AG10803 (cell line): ENCODE measurements at regions not wholly inside any gene's neighbourhood (a gene's known extent, or its start where the extent isn't known, plus 50 kb on each side); places are given as distances from the start of the nearest gene placed in this dataset.

Experiments used
- DNase-seq: peaks from one replicate; pipeline ENCODE4 v3.0.0; 2010; ENCODE audit warnings: low read depth
- H3K4me3 ChIP-seq: 2 replicates; pipeline ENCODE4 v1.5.1; 2011; ENCODE audit warnings: mild to moderate bottlenecking, low read length, control low read depth
- TF ChIP-seq, protein P1 (sequence below): conservative IDR thresholded peaks from 2 replicates; pipeline ENCODE4 v1.5.1; 2011; ENCODE audit warnings: mild to moderate bottlenecking, low read length, control low read depth, inconsistent platforms

- DNase-seq: no peak
- TF ChIP-seq, protein P1, sequence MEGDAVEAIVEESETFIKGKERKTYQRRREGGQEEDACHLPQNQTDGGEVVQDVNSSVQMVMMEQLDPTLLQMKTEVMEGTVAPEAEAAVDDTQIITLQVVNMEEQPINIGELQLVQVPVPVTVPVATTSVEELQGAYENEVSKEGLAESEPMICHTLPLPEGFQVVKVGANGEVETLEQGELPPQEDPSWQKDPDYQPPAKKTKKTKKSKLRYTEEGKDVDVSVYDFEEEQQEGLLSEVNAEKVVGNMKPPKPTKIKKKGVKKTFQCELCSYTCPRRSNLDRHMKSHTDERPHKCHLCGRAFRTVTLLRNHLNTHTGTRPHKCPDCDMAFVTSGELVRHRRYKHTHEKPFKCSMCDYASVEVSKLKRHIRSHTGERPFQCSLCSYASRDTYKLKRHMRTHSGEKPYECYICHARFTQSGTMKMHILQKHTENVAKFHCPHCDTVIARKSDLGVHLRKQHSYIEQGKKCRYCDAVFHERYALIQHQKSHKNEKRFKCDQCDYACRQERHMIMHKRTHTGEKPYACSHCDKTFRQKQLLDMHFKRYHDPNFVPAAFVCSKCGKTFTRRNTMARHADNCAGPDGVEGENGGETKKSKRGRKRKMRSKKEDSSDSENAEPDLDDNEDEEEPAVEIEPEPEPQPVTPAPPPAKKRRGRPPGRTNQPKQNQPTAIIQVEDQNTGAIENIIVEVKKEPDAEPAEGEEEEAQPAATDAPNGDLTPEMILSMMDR: no peak
- no peak overlapping the region for H3K4me3 ChIP-seq
These were observed 266.8 kb upstream of the GPC6 start for GRCh38 chr13:92959790-92960189.

GRCh38 chr13:92963029-92963428 lies 263.6 kb upstream of the GPC6 start:
- TF ChIP-seq, protein P1: no peak
- no peak overlapping the region for H3K4me3 ChIP-seq
- no peak for DNase-seq

GRCh38 chr13:92966341-92966740 lies 260.3 kb upstream of the GPC6 start:
- H3K4me3 ChIP-seq: no peak overlapping the region
- TF ChIP-seq, protein P1: no peak
- DNase-seq: no peak

DNA sequence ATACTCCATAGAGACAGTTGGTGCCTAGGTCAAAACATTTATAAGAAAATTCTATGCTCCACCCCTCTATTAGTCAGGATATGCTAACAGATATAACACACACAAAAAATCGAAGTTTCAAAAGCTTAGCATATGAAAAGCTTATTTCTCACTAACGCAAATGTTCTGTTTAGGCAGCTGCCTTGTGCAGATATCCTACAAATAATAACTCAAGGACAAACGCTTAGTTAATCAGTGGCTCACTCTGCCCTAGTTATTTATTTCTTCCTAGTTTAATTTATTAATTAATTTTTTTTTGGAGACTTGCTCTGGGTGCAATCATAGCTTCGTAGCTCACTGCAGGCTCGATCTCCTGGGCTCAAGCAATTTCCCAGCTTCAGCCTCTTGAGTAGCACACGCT lies 259.7 kb upstream of the GPC6 start:
- H3K4me3 ChIP-seq: no peak overlapping the region
- no peak for DNase-seq
- TF ChIP-seq, protein P1: no peak

DNA sequence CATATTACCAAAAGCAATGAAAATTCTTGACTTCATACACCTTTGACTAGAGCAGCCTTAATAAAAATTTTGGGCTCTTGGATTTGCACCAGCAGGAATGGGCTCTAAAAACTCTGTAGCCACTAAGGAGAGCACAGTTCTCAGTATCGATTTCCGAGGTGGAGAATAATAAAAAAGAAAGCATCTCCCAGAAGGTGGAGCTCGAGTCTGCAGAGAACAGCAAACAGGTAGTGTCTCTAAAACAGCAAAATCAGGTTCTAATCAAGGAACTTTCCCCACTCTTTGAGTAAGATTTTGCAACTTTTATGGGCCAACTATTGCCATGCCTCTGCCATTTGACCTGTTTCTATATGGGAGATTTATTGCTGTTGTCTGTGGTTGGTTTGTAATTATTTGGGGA lies 258.7 kb upstream of the GPC6 start:
- no peak overlapping the region for H3K4me3 ChIP-seq
- TF ChIP-seq, protein P1: peak; percentile 31
- DNase-seq: peak; percentile 13

DNA sequence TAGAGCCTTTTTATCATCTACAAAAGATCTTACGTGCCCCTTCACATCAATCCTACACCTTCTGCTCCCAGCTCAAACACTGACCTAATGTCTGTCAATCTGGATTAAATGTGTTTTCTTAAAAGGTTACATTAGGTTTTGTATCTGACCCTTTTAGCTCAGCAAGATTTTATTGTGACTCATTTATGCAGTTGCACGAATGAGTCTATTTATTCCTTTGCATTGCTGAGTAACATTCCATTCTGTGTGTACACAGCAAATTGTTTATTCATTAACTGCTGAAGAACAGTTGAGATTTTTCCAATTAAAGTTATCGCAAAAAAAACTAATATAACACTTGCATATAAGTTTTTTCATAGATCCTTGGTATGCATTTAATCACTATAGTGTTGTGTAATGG lies 253.9 kb upstream of the GPC6 start:
- no peak overlapping the region for H3K4me3 ChIP-seq
- TF ChIP-seq, protein P1: no peak
- no peak for DNase-seq

GRCh38 chr13:92974905-92975429 lies 251.6 kb upstream of the GPC6 start:
- no peak overlapping the region for H3K4me3 ChIP-seq
- TF ChIP-seq, protein P1: no peak
- DNase-seq: no peak
